NCI-H2171 treated with DMSO at 0.1 percent for 48 hours (cell line): ENCODE measurements at regions not wholly inside any gene's neighbourhood (a gene's known extent, or its start where the extent isn't known, plus 50 kb on each side); places are given as distances from the start of the nearest gene placed in this dataset.
"Not testable (repeated sequence)": the region's sequence is repeated elsewhere in the genome, so short reads cannot be mapped to it uniquely, and the experiment has no call there.

Source experiments
- DNase-seq: peaks from one replicate; lab custom pipeline; 2025; lab: John Stamatoyannopoulos, UW

- DNase-seq, result no peak
Measured at GRCh38 chr12:5310151-5310550, 121.8 kb upstream of the NTF3 start.

GRCh38 chr12:5317556-5317955 is 114.4 kb upstream of the NTF3 start:
- no peak for DNase-seq

- no peak for DNase-seq
Measured at GRCh38 chr12:5318874-5319273, 113.0 kb upstream of the NTF3 start.

GRCh38 chr12:5328669-5329517 is 103.0 kb upstream of the NTF3 start:
- DNase-seq, result no peak

GRCh38 chr12:5332551-5332950 is 99.4 kb upstream of the NTF3 start:
- no peak for DNase-seq

DNA sequence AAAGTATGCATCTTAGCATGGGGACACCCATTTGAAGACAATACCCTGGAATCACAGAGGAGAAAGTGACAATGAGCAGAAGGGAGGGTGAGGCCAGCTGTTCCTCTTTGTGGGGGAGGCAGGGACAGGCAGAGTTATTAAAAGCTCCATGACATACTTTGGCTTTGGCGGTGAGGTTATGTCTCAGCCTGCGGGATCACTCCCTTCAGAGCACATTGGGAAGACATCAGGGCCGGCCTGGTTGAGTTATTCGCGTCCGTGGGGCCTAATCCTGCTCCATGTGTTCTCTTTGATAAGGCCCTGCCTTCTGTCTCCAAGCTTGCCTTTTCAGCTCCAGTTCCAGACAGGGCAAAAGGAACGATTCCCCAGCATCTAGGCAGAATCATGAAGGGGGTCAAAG is 98.8 kb upstream of the NTF3 start:
- DNase-seq, result no peak

- DNase-seq, result no peak
Measured at GRCh38 chr12:5335069-5335468, 96.8 kb upstream of the NTF3 start.

DNA sequence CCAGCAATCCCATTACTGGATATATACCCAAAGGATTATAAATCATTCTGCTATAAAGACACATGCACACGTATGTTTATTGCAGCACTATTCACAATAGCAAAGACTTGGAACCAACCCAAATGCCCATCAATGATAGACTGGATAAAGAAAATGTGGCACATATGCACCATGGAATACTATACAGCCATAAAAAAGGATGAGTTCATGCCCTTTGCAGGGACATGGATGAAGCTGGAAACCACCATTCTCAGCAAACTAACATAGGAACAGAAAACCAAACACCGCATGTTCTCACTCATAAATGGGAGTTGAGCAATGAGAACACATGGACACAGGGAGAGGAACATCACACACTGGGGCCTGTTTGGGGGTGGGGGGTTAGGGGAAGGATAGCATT is 90.8 kb upstream of the NTF3 start:
- DNase-seq, result not testable (repeated sequence)

GRCh38 chr12:5343711-5344110 is 88.2 kb upstream of the NTF3 start:
- no peak for DNase-seq

DNA sequence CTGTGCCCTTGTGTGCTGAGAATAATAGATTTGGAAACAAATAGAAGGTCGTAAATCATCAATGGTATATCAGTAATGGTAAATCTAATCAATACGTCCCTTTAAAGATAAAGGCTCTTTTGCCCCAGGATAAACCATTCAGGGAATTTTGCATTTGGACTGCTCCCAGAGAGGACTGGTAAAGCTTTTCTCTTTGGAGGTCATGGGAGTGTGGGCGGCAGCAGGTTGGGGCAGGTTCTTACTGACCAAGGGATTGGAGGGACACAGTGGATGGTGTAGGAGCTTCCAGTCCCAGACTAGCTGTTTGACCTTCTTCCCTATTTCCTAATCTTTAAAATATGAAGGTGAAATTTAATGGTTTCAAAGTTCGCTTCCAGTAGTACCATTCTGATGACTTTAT is 87.8 kb upstream of the NTF3 start:
- no peak for DNase-seq

- DNase-seq, result no peak
Measured at GRCh38 chr12:5345534-5345933, 86.4 kb upstream of the NTF3 start.

GRCh38 chr12:5348057-5348456 is 83.9 kb upstream of the NTF3 start:
- DNase-seq, result no peak

DNA sequence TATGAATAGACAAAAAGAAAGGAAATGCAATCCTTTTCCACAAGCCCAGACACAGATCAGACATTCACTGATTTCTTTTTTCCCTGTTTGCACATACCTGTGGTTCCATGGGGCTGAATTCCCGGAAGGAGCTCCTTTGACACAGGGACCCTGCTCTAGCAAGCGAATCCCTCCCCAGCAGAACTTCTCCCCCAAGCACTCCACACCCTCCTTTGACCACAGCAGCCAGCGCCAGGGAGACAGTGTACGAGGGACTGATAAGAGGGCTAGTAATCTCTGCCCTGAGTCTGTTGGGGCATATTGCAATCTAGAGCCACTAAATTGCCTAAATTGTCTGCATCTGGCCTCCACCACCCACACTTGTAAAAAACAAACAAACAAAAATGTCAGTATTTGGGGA is 83.4 kb upstream of the NTF3 start:
- DNase-seq, result no peak

DNA sequence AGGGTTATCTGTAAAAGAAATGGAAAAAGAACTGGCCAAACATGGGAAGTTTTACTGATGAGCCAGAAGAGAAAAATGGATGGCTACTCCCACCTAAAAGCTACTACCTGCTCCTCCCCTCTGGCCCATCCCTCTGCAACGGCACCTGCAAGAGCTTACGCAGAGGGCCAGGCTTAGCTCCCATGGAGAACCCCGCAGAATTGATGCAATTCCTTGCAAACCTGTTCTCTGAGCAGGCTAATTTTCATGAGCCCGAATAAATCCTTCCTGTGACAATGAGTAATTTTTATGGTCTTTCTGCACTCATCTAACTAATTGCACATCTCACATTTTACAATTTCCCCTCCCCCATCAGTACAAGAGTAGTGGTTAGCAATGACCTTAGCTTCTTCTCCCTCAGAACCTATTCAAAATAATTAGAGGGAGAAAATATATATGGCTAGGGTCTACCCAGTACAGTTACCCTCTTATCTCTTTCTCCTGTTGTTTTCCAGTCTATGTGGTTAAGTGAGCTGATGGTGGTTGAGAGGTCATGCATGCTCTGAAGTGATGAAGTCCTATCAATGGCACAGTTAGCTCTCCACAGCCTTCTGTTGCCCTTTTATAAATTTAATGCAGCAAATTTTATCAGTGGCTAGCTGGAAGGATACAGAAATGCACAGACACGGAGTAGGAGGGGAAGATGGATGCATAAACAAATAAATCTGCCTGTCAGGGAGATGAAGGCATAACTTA is 67.7 kb upstream of the NTF3 start:
- DNase-seq, result no peak

GRCh38 chr12:5369298-5369697 is 62.6 kb upstream of the NTF3 start:
- DNase-seq, result no peak

DNA sequence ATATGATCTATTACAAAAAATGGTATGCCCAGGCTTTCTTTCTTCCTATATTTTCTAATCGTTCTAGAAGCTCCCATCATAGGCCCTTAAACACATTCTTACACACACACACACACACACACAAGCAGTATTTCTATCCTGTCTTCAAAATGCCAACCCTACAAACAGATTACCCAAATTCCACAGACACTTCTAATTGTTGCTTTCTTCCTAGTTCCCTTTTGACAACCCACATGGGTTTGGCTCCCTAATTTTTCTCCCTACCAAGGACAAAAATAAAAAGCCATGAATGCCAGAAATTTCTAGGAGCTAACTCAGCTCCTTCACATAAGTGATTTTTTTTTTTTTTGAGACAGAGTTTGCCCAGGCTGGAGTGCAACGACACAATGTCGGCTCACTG is 60.3 kb upstream of the NTF3 start:
- DNase-seq, result no peak

GRCh38 chr12:5374713-5375112 is 57.2 kb upstream of the NTF3 start:
- DNase-seq, result no peak

- no peak for DNase-seq
Measured at GRCh38 chr12:5375547-5376295, 56.2 kb upstream of the NTF3 start.

GRCh38 chr12:5376591-5377207 is 55.2 kb upstream of the NTF3 start:
- peak; percentile 34 for DNase-seq

DNA sequence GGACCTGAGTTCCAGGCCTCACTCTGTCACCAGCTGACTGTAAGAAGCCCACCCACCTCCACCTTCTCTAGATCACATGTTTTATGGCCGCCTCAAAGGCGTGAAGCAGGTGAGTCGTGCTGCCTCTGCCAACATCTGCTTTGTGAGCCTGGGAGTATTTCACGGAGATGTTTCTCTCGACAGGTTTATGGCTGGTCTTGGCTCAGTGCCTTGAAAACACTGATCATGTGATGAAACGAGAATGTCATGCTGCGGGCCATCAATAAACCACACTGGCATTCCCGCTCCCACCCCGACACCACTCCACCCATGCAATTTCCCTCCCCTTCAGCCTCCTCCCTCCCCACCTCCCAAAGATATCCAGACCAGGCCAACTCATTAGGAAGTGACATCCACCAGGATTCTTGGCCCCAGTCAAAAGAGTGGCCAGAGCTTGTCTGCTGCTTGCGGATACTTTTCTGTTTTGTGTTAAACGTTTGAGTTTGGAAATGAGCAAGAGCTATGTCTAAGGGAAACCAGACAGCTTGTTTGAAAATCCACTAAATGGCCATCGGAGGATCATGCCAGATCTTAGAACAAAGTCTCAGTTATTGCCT is 53.8 kb upstream of the NTF3 start:
- no peak for DNase-seq

DNA sequence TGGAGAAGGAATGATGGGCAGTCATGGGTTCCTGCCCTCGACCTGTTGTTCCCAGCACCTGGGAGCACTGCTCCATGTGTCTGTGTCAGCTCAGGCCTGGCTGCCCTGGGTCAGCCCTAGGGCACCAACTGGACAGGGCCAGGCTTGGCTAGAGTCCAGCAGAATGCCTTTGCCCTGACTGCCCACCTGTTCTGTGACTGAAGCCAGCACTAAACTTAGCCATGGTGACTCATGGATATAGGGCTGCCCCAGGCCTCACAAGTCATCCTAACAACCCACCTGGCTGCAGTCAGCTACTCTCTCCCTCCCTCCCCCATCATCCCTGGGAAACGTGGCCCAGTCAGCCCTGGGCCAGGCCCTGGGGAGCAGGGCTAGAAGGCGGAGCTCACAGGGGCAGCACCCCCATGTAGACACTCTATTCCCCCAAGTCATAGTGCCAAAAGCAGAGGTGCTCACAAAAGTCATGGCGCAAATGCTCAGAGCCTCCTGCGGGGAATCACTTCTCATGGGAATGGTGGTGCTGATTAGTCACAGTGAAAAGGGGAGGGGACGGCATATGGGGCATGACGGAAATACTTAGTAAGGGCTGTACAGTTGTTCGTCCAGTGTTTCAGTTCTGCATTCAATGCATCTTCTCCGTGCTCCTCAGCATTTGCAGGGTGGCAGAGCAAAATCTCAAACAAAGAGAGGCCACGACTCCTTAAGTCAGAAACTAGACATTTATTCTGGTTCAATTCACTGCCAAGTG is 52.0 kb upstream of the NTF3 start:
- no peak for DNase-seq
